Stimulated activated naive CD8-positive, alpha-beta T cell treated with anti-CD3 and anti-CD28 coated beads, Interleukin-15, Interleukin-2, amounts not matched to agents 100 U/mL and 50 U/mL, for 24 hours (primary cell): ENCODE measurements at regions not wholly inside any gene's neighbourhood (a gene's known extent, or its start where the extent isn't known, plus 50 kb on each side); places are given as distances from the start of the nearest gene placed in this dataset.

Experiments
- ATAC-seq: fragments of 150-1000 bp; cut with Tn5 transposase; one replicate; pipeline ENCODE4 v1.10.0; 2021
- DNase-seq: peaks from one replicate; pipeline ENCODE4 v3.0.0; 2021

- DNase-seq (no peak), ATAC-seq (no peak)
Measured at GRCh38 chr20:57804470-57805250, 94.8 kb upstream of the PMEPA1 start.

- no peak for ATAC-seq
- no peak for DNase-seq
Measured at GRCh38 chr20:57803508-57804005, 93.7 kb upstream of the PMEPA1 start.

GRCh38 chr20:57802765-57803507, 93.1 kb upstream of the PMEPA1 start:
- no peak for ATAC-seq
- DNase-seq = no peak

- ATAC-seq (no peak), DNase-seq (no peak)
Measured at GRCh38 chr20:57801581-57801980, 91.8 kb upstream of the PMEPA1 start.

- no peak for DNase-seq
- no peak for ATAC-seq
Measured at GRCh38 chr20:57800791-57801430, 91.1 kb upstream of the PMEPA1 start.

GRCh38 chr20:57797401-57797800, 87.6 kb upstream of the PMEPA1 start:
- ATAC-seq (no peak), DNase-seq (no peak)

GRCh38 chr20:57795977-57796560, 86.3 kb upstream of the PMEPA1 start:
- ATAC-seq = no peak

GRCh38 chr20:57795342-57795697, 85.5 kb upstream of the PMEPA1 start:
- ATAC-seq (no peak), DNase-seq (no peak)

More at GRCh38 chr20:57795977-57796560, 86.3 kb upstream of the PMEPA1 start:
- no peak for DNase-seq

- ATAC-seq (no peak), DNase-seq (no peak)
Measured at GRCh38 chr20:57794600-57795341, 85.0 kb upstream of the PMEPA1 start.

- DNase-seq (no peak), ATAC-seq (no peak)
Measured at GRCh38 chr20:57794036-57794435, 84.2 kb upstream of the PMEPA1 start.

- ATAC-seq (no peak), DNase-seq (no peak)
Measured at GRCh38 chr20:57793421-57793820, 83.6 kb upstream of the PMEPA1 start.

- DNase-seq = no peak
- no peak for ATAC-seq
Measured at GRCh38 chr20:57792386-57793080, 82.7 kb upstream of the PMEPA1 start.

- DNase-seq = no peak
- no peak for ATAC-seq
Measured at GRCh38 chr20:57791966-57792365, 82.2 kb upstream of the PMEPA1 start.

- DNase-seq (no peak), ATAC-seq (no peak)
Measured at GRCh38 chr20:57791178-57791962, 81.6 kb upstream of the PMEPA1 start.

GRCh38 chr20:57790176-57790575, 80.4 kb upstream of the PMEPA1 start:
- DNase-seq (no peak), ATAC-seq (no peak)

- no peak for ATAC-seq
- DNase-seq = no peak
Measured at GRCh38 chr20:57788936-57789613, 79.3 kb upstream of the PMEPA1 start.

GRCh38 chr20:57787990-57788781, 78.4 kb upstream of the PMEPA1 start:
- no peak for DNase-seq
- ATAC-seq = no peak

- ATAC-seq (no peak), DNase-seq (no peak)
Measured at GRCh38 chr20:57787151-57787989, 77.6 kb upstream of the PMEPA1 start.
